H1 (cell line): ENCODE measurements at regions not wholly inside any gene's neighbourhood (a gene's known extent, or its start where the extent isn't known, plus 50 kb on each side); places are given as distances from the start of the nearest gene placed in this dataset.

ENCODE experiments used
- CREB1 ChIP-seq: IDR thresholded peaks from 2 replicates; pipeline ENCODE4 v1.6.1; 2012; ENCODE audit warnings: inconsistent platforms
- CTBP2 ChIP-seq: IDR thresholded peaks from 2 replicates; pipeline ENCODE4 v1.7.0; 2011; ENCODE audit warnings: borderline replicate concordance, mild to moderate bottlenecking, moderate library complexity, mixed read lengths, low read length; ENCODE audit not compliant: insufficient read depth, insufficient read length
- RBBP5 ChIP-seq: IDR thresholded peaks from 2 replicates; pipeline ENCODE4 v1.7.1; 2012; ENCODE audit warnings: low read depth, mild to moderate bottlenecking, inconsistent platforms, low read length, moderate library complexity, borderline replicate concordance
- RFX5 ChIP-seq: IDR thresholded peaks from 2 replicates; pipeline ENCODE4 v1.6.1; 2011; ENCODE audit warnings: low read depth, low read length, improper control_type of control experiment, borderline replicate concordance

DNA sequence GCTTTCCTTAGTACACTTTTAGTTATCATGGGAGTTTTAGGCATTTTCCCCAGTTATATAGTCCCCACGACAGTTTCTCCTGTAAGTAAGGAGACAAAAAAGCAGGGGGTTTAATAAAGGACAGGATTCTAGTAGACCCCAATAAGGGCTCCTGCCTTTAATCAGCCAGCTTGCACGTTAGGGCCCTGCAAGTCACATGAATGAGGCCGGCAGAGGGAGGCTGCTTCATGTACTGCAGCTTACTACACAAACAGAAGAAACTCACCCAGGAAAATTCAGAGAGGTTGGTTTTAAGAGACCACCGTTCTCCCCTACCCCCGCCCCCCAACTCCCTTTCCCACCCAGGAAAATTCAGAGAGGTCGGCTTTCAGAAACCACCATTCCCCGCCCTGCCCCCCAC, 229.7 kb upstream of the MOCS1 start (continued):
- TF ChIP-seq RBBP5 (no peak), RFX5 (no peak), CREB1 (no peak), CTBP2 (no peak)
- TF ChIP-seq, all 59 proteins: peak for 0
